ENCODE measurements at regions not wholly inside any gene's neighbourhood (a gene's known extent, or its start where the extent isn't known, plus 50 kb on each side); places are given as distances from the start of the nearest gene placed in this dataset.

DNA sequence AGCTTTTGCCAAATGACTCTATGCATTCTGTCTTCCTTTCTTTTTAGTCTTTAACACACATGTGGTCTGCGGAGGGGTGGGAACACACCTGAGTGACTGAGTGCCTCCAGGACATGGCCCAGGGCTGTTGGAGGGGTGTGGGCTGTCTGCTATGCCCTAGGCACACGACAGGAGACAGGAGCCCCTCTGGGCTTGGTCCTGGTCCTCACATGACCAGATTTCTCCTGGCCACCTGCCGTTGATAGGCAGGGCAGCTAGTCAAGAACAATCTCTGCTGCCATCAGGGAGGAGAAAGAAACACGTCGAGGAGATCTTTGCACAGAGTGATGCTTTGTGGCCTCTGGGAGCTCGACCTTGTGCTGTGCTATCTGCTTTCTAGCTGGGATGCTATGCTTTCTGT lies 176.6 kb downstream of the KLF13 start:
- TF ChIP-seq, protein P1, sequence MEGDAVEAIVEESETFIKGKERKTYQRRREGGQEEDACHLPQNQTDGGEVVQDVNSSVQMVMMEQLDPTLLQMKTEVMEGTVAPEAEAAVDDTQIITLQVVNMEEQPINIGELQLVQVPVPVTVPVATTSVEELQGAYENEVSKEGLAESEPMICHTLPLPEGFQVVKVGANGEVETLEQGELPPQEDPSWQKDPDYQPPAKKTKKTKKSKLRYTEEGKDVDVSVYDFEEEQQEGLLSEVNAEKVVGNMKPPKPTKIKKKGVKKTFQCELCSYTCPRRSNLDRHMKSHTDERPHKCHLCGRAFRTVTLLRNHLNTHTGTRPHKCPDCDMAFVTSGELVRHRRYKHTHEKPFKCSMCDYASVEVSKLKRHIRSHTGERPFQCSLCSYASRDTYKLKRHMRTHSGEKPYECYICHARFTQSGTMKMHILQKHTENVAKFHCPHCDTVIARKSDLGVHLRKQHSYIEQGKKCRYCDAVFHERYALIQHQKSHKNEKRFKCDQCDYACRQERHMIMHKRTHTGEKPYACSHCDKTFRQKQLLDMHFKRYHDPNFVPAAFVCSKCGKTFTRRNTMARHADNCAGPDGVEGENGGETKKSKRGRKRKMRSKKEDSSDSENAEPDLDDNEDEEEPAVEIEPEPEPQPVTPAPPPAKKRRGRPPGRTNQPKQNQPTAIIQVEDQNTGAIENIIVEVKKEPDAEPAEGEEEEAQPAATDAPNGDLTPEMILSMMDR (IDR thresholded peaks at IDR 0.05 in 2 of 3, conservative IDR thresholded peaks at IDR 0.05 in 1 of 3; ENCODE audit: control insufficient read depth in 2 of 3, extremely low read depth in 1 of 3, insufficient read depth in 1 of 3, low read depth in 3 of 3, low read length in 3 of 3) = no peak
- TF ChIP-seq CEBPB (IDR thresholded peaks at IDR 0.05; ENCODE audit: borderline replicate concordance in 1 of 2, low read depth in 2 of 2, low read length in 2 of 2) (no peak), KAT2A (conservative IDR thresholded peaks at IDR 0.05; ENCODE audit: control insufficient read depth, low read depth, low read length) (no peak), ZNF274 (IDR thresholded peaks at IDR 0.05; ENCODE audit: insufficient read depth, insufficient read length) (no peak), EZH2 (IDR thresholded peaks at IDR 0.05; ENCODE audit: borderline replicate concordance, control insufficient read depth, low read depth, low read length) (no peak), SREBF2 (IDR thresholded peaks at IDR 0.05; ENCODE audit: low read length) (no peak), ESRRA (IDR thresholded peaks at IDR 0.05; ENCODE audit: low read length) (no peak), POLR2A (IDR thresholded peaks at IDR 0.05; ENCODE audit: low read depth, low read length) (no peak), RAD51 (IDR thresholded peaks at IDR 0.05) (no peak), ATF7 (IDR thresholded peaks at IDR 0.05; ENCODE audit: low read depth) (no peak), NFYA (IDR thresholded peaks at IDR 0.05; ENCODE audit: borderline replicate concordance, low read depth, low read length) (no peak), MXI1 (IDR thresholded peaks at IDR 0.05; ENCODE audit: low read depth, low read length) (no peak)
- TF ChIP-seq, protein P2, sequence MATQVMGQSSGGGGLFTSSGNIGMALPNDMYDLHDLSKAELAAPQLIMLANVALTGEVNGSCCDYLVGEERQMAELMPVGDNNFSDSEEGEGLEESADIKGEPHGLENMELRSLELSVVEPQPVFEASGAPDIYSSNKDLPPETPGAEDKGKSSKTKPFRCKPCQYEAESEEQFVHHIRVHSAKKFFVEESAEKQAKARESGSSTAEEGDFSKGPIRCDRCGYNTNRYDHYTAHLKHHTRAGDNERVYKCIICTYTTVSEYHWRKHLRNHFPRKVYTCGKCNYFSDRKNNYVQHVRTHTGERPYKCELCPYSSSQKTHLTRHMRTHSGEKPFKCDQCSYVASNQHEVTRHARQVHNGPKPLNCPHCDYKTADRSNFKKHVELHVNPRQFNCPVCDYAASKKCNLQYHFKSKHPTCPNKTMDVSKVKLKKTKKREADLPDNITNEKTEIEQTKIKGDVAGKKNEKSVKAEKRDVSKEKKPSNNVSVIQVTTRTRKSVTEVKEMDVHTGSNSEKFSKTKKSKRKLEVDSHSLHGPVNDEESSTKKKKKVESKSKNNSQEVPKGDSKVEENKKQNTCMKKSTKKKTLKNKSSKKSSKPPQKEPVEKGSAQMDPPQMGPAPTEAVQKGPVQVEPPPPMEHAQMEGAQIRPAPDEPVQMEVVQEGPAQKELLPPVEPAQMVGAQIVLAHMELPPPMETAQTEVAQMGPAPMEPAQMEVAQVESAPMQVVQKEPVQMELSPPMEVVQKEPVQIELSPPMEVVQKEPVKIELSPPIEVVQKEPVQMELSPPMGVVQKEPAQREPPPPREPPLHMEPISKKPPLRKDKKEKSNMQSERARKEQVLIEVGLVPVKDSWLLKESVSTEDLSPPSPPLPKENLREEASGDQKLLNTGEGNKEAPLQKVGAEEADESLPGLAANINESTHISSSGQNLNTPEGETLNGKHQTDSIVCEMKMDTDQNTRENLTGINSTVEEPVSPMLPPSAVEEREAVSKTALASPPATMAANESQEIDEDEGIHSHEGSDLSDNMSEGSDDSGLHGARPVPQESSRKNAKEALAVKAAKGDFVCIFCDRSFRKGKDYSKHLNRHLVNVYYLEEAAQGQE (IDR thresholded peaks at IDR 0.05; ENCODE audit: low read depth, low read length) = no peak
- TF ChIP-seq, protein P3, sequence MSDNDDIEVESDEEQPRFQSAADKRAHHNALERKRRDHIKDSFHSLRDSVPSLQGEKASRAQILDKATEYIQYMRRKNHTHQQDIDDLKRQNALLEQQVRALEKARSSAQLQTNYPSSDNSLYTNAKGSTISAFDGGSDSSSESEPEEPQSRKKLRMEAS (IDR thresholded peaks at IDR 0.05; ENCODE audit: low read depth, low read length) = no peak

All from GM12878 (cell line).